ENCODE measurements at regions not wholly inside any gene's neighbourhood (a gene's known extent, or its start where the extent isn't known, plus 50 kb on each side); places are given as distances from the start of the nearest gene placed in this dataset.

- no peaks in the 10 kb centered on the region for H3K9me3 ChIP-seq (ENCODE audit: low read depth, low read length)
- TF ChIP-seq CTCF (IDR thresholded peaks at IDR 0.05; ENCODE audit: extremely low read depth, low read depth, low read length): no peak
- H3K27me3 ChIP-seq (ENCODE audit: insufficient read depth, low read length): no peaks in the 10 kb centered on the region
- H4K20me1 ChIP-seq (ENCODE audit: insufficient read depth, low read length): no peaks in the 10 kb centered on the region
- DNase-seq (ENCODE audit: insufficient read length, low spot score, missing footprints): no peak
- no peak overlapping the region for H2AFZ ChIP-seq (ENCODE audit: low read length)
- no peaks in the 10 kb centered on the region for H3K36me3 ChIP-seq (ENCODE audit: insufficient read depth, low read length)
- no peaks in the 10 kb centered on the region for H3K79me2 ChIP-seq (ENCODE audit: insufficient read depth, low read length)
- no peak overlapping the region for H3K27ac ChIP-seq (ENCODE audit: low read depth, low read length)
- H3K4me1 ChIP-seq (ENCODE audit: insufficient read depth, low read length): no peaks in the 10 kb centered on the region
- H3K4me3 ChIP-seq (ENCODE audit: insufficient read depth, low read length): no peak overlapping the region
- no peak overlapping the region for H3K4me2 ChIP-seq (ENCODE audit: insufficient read depth, low read length)
These were observed 1597.7 kb upstream of the PRR20A start for GRCh38 chr13:55543053-55543452.

GRCh38 chr13:55550624-55551023 is 1590.1 kb upstream of the PRR20A start:
- TF ChIP-seq CTCF (IDR thresholded peaks at IDR 0.05; ENCODE audit: extremely low read depth, low read depth, low read length): no peak
- no peak overlapping the region for H3K27ac ChIP-seq (ENCODE audit: low read depth, low read length)
- H3K4me3 ChIP-seq (ENCODE audit: insufficient read depth, low read length): no peak overlapping the region

GRCh38 chr13:55553701-55554100 is 1587.0 kb upstream of the PRR20A start:
- H3K4me1 ChIP-seq (ENCODE audit: insufficient read depth, low read length): no peaks in the 10 kb centered on the region
- H3K4me3 ChIP-seq (ENCODE audit: insufficient read depth, low read length): no peak overlapping the region
- H3K27ac ChIP-seq (ENCODE audit: low read depth, low read length): no peak overlapping the region
- no peak for DNase-seq (ENCODE audit: insufficient read length, low spot score, missing footprints)
- H4K20me1 ChIP-seq (ENCODE audit: insufficient read depth, low read length): no peaks in the 10 kb centered on the region
- no peaks in the 10 kb centered on the region for H3K79me2 ChIP-seq (ENCODE audit: insufficient read depth, low read length)
- no peak overlapping the region for H2AFZ ChIP-seq (ENCODE audit: low read length)
- H3K27me3 ChIP-seq (ENCODE audit: insufficient read depth, low read length): no peaks in the 10 kb centered on the region
- no peak for TF ChIP-seq CTCF (IDR thresholded peaks at IDR 0.05; ENCODE audit: extremely low read depth, low read depth, low read length)
- H3K36me3 ChIP-seq (ENCODE audit: insufficient read depth, low read length): no peaks in the 10 kb centered on the region
- no peak overlapping the region for H3K4me2 ChIP-seq (ENCODE audit: insufficient read depth, low read length)
- no peaks in the 10 kb centered on the region for H3K9me3 ChIP-seq (ENCODE audit: low read depth, low read length)

More at GRCh38 chr13:55550624-55551023, 1590.1 kb upstream of the PRR20A start:
- Histone ChIP-seq H4K20me1 (ENCODE audit: insufficient read depth, low read length) (no peaks in the 10 kb centered on the region), H3K36me3 (ENCODE audit: insufficient read depth, low read length) (no peaks in the 10 kb centered on the region), H3K79me2 (ENCODE audit: insufficient read depth, low read length) (no peaks in the 10 kb centered on the region), H3K9me3 (ENCODE audit: low read depth, low read length) (no peaks in the 10 kb centered on the region), H3K4me2 (ENCODE audit: insufficient read depth, low read length) (no peak overlapping the region), H2AFZ (ENCODE audit: low read length) (no peak overlapping the region), H3K4me1 (ENCODE audit: insufficient read depth, low read length) (no peaks in the 10 kb centered on the region), H3K27me3 (ENCODE audit: insufficient read depth, low read length) (no peaks in the 10 kb centered on the region)
- no peak for DNase-seq (ENCODE audit: insufficient read length, low spot score, missing footprints)

GRCh38 chr13:55554741-55555140 is 1586.0 kb upstream of the PRR20A start:
- H4K20me1 ChIP-seq (ENCODE audit: insufficient read depth, low read length): no peaks in the 10 kb centered on the region
- no peaks in the 10 kb centered on the region for H3K4me1 ChIP-seq (ENCODE audit: insufficient read depth, low read length)
- no peak overlapping the region for H2AFZ ChIP-seq (ENCODE audit: low read length)
- no peak overlapping the region for H3K27ac ChIP-seq (ENCODE audit: low read depth, low read length)
- no peaks in the 10 kb centered on the region for H3K79me2 ChIP-seq (ENCODE audit: insufficient read depth, low read length)
- H3K27me3 ChIP-seq (ENCODE audit: insufficient read depth, low read length): no peaks in the 10 kb centered on the region
- no peak for DNase-seq (ENCODE audit: insufficient read length, low spot score, missing footprints)
- H3K4me3 ChIP-seq (ENCODE audit: insufficient read depth, low read length): no peak overlapping the region
- no peak for TF ChIP-seq CTCF (IDR thresholded peaks at IDR 0.05; ENCODE audit: extremely low read depth, low read depth, low read length)
- no peaks in the 10 kb centered on the region for H3K9me3 ChIP-seq (ENCODE audit: low read depth, low read length)
- no peaks in the 10 kb centered on the region for H3K36me3 ChIP-seq (ENCODE audit: insufficient read depth, low read length)
- H3K4me2 ChIP-seq (ENCODE audit: insufficient read depth, low read length): no peak overlapping the region

Data from osteoblast (primary cell).